K562 (cell line): ENCODE measurements at regions not wholly inside any gene's neighbourhood (a gene's known extent, or its start where the extent isn't known, plus 50 kb on each side); places are given as distances from the start of the nearest gene placed in this dataset.

Experiments used
- ATAC-seq: fragments of 200-7000 bp; cut with Tn5 transposase; 3 replicates; pipeline ENCODE4 v1.9.1; 2020; ENCODE audit warnings: moderate library complexity
- BruUV-seq: library from RNA; stranded (reverse); fragments of 400-500 nt; replicated peaks from 2 replicates; lab custom pipeline; 2021; lab: Mats Ljungman, UMichigan
- CTCF ChIA-PET: fragments of 300-600 bp; formaldehyde crosslinking; extraction: SDS; loops from one replicate; lab custom pipeline; 2021; ENCODE audit warnings: low intra/inter-chr PET ratio; lab: Yijun Ruan, JAX
- POLR2A ChIA-PET: fragments of 300-600, 350-650 bp; sonication (Branson Sonifier 250); formaldehyde crosslinking; extraction: SDS; loops from one replicate; lab custom pipeline; 2021; ENCODE audit warnings: antibody characterized with exemption, inconsistent platforms; lab: Yijun Ruan, JAX
- DNase-seq, 4 experiments: peaks; one replicate each; pipeline versions ENCODE4 v3.0.0 to v3.0.0-alpha.2; 2011 to 2018; ENCODE audit warnings: low spot score in 3 of 4, mixed read lengths in 3 of 4; ENCODE audit errors: extremely low read depth in 1 of 4
- FAIRE-seq: peaks from 2 replicates; lab custom pipeline; 2011; peaks lifted over from hg19 to GRCh38; lab: Jason Lieb, UNC
- H2AFZ ChIP-seq: 2 replicates; pipeline ENCODE4 v1.6.0; 2011; ENCODE audit warnings: low read depth, low read length, control low read depth, inconsistent platforms
- H3K27ac ChIP-seq: fragments of 200-600 bp; 3 replicates; pipeline ENCODE4 v1.8.0; 2011; ENCODE audit warnings: low read depth, mild to moderate bottlenecking, control low read depth, inconsistent platforms, low read length, moderate library complexity, mixed read lengths; ENCODE audit errors: extremely low read depth
- H3K27me3 ChIP-seq, 2 experiments: fragments of 300-600 bp in 1 of 2; 2 replicates in 1 of 2; 3 replicates in 1 of 2; pipeline versions ENCODE4 v1.6.0 to v1.8.0; 2011; ENCODE audit warnings: inconsistent platforms in 2 of 2, low read length in 2 of 2, mild to moderate bottlenecking in 1 of 2, mixed read lengths in 1 of 2, moderate library complexity in 1 of 2; ENCODE audit not compliant: control insufficient read depth in 2 of 2, insufficient read depth in 2 of 2
- H3K36me3 ChIP-seq: fragments of 300-600 bp; 3 replicates; pipeline ENCODE4 v1.8.0; 2011; ENCODE audit warnings: mild to moderate bottlenecking, low read length, inconsistent platforms; ENCODE audit not compliant: control insufficient read depth, insufficient read depth
- H3K4me1 ChIP-seq, 2 experiments: fragments of 200-600 bp in 1 of 2; replicated peaks in 1 of 2; 2 replicates in 1 of 2; 3 replicates in 1 of 2; pipeline versions ENCODE4 v1.5.1 to v1.8.0; 2011; ENCODE audit warnings: inconsistent platforms in 2 of 2, low read length in 2 of 2, mild to moderate bottlenecking in 1 of 2, mixed read lengths in 1 of 2, moderate library complexity in 1 of 2; ENCODE audit not compliant: control insufficient read depth in 2 of 2, insufficient read depth in 2 of 2
- H3K4me2 ChIP-seq: 2 replicates; pipeline ENCODE4 v1.6.1; 2011; ENCODE audit warnings: low read length, control low read depth, inconsistent platforms, mixed read lengths; ENCODE audit not compliant: insufficient read depth
- H3K4me3 ChIP-seq: fragments of 200-600 bp; sonication (generic), shearing (Covaris generic); 2 replicates; pipeline ENCODE4 v1.5.1; 2016; ENCODE audit warnings: control low read depth, inconsistent platforms
- H3K79me2 ChIP-seq: fragments of 200-600 bp; 3 replicates; pipeline ENCODE4 v1.8.0; 2011; ENCODE audit warnings: low read length, inconsistent platforms; ENCODE audit not compliant: control insufficient read depth, insufficient read depth
- H3K9ac ChIP-seq, 2 experiments: 2 replicates each; pipeline versions ENCODE4 v1.6.0 to v1.6.1; 2011; ENCODE audit warnings: low read depth in 2 of 2, low read length in 2 of 2, control low read depth in 1 of 2, inconsistent platforms in 1 of 2, mild to moderate bottlenecking in 1 of 2, mixed read lengths in 1 of 2; ENCODE audit not compliant: insufficient read depth in 1 of 2
- H3K9me1 ChIP-seq: one replicate; pipeline ENCODE4 v1.6.0; 2011; ENCODE audit warnings: inconsistent platforms, mild to moderate bottlenecking, low read length, moderate library complexity; ENCODE audit not compliant: control insufficient read depth, insufficient read depth
- H3K9me3 ChIP-seq: replicated peaks from 2 replicates; pipeline ENCODE4 v1.5.1; 2011; ENCODE audit warnings: low read depth, low read length, inconsistent platforms; ENCODE audit not compliant: control insufficient read depth, insufficient read depth
- H4K20me1 ChIP-seq: replicated peaks from 2 replicates; pipeline ENCODE4 v1.6.1; 2011; ENCODE audit warnings: low read length, inconsistent platforms, mixed read lengths; ENCODE audit not compliant: control insufficient read depth, insufficient read depth
- CTBP1 ChIP-seq: fragments of 450-650 bp; IDR thresholded peaks from 2 replicates; pipeline ENCODE4 v1.6.1; 2016; ENCODE audit warnings: borderline replicate concordance
- E2F1 ChIP-seq: sonication (generic); formaldehyde crosslinking; IDR thresholded peaks from 2 replicates; pipeline ENCODE4 v1.8.1; 2023; ENCODE audit warnings: mild to moderate bottlenecking, missing genetic modification reagents, moderate library complexity
- HNRNPUL1 ChIP-seq: fragments of 200-400 bp; formaldehyde crosslinking; IDR thresholded peaks from 2 replicates; pipeline ENCODE4 v1.6.1; 2017; ENCODE audit warnings: low read length
- KLF16 ChIP-seq: IDR thresholded peaks from 2 replicates; pipeline ENCODE4 v1.6.1; 2016; ENCODE audit warnings: antibody characterized with exemption
- LEF1 ChIP-seq: fragments of 450-650 bp; IDR thresholded peaks from 2 replicates; pipeline ENCODE4 v1.6.1; 2016; ENCODE audit warnings: mild to moderate bottlenecking
- MXD1 ChIP-seq: fragments of 250-450 bp; sonication (Bioruptor Pico); IDR thresholded peaks from 2 replicates; pipeline ENCODE4 v1.8.0; 2021; ENCODE audit warnings: borderline replicate concordance, mild to moderate bottlenecking, moderate library complexity; ENCODE audit not compliant: poor library complexity, severe bottlenecking
- MYNN ChIP-seq, 2 experiments: sonication (generic); formaldehyde crosslinking in 1 of 2; IDR thresholded peaks; 2 replicates each; pipeline versions ENCODE4 v1.5.0 to v1.6.1; 2016 to 2020; ENCODE audit warnings: antibody characterized with exemption in 1 of 2, missing genetic modification reagents in 1 of 2
- NELFE ChIP-seq: IDR thresholded peaks from 2 replicates; pipeline ENCODE4 v1.6.1; 2011; ENCODE audit warnings: mild to moderate bottlenecking; ENCODE audit not compliant: insufficient read depth, insufficient read length
- NR3C1 ChIP-seq: sonication (generic); formaldehyde crosslinking; IDR thresholded peaks from 2 replicates; pipeline ENCODE4 v1.8.1; 2022; ENCODE audit warnings: missing genetic modification reagents
- PPARD ChIP-seq: fragments of 250-450 bp; sonication (Bioruptor Pico); IDR thresholded peaks from 2 replicates; pipeline ENCODE4 v1.8.0; 2022; ENCODE audit warnings: inconsistent platforms, mild to moderate bottlenecking, moderate library complexity
- RBFOX2 ChIP-seq: fragments of 200-400 bp; formaldehyde crosslinking; IDR thresholded peaks from 2 replicates; pipeline ENCODE4 v1.6.1; 2017; ENCODE audit warnings: low read depth, mild to moderate bottlenecking, low read length, moderate library complexity
- ZNF224 ChIP-seq: sonication (generic); formaldehyde crosslinking; IDR thresholded peaks from 2 replicates; pipeline ENCODE4 v1.8.0; 2022; ENCODE audit warnings: mild to moderate bottlenecking, missing genetic modification reagents
- ZNF79 ChIP-seq: fragments of 250-450 bp; sonication (Bioruptor Pico); IDR thresholded peaks from 2 replicates; pipeline ENCODE4 v1.4.0; 2020; ENCODE audit warnings: low read depth, mild to moderate bottlenecking, moderate library complexity
- ZNF830 ChIP-seq: fragments of 250-450 bp; sonication (Bioruptor Pico); IDR thresholded peaks from 2 replicates; pipeline ENCODE4 v1.5.0; 2021; ENCODE audit warnings: mild to moderate bottlenecking
- WGBS: fragments of 100-300 bp; shearing (Covaris generic); methylation state at CpG from one replicate; pipeline ENCODE4 v1.1.6; 2016; ENCODE audit warnings: low coverage, mixed read lengths; ENCODE audit not compliant: insufficient coverage; ENCODE audit errors: missing lambda C conversion rate; 5-methylcytosine and 5-hydroxymethylcytosine counted together
- in situ Hi-C: fragments of 300-500 bp; cut with MboI; formaldehyde crosslinking; loops from 4 replicates; pipeline ENCODE4 v1.15.0; 2018; ENCODE audit warnings: inconsistent platforms, mixed read lengths
- intact Hi-C: fragments of 100-400 bp; cut with micrococcal nuclease; formaldehyde crosslinking; loops from 2 replicates; pipeline ENCODE4 v1.14.2; 2022

GRCh38 chr16:77491091-77491490, 56.3 kb upstream of the ADAMTS18 start:
- no peak for FAIRE-seq
- ChIA-PET POLR2A (no interaction called here), CTCF (no interaction called here)
- intact Hi-C loops = no loop called here
- Histone ChIP-seq H3K9ac (no peak overlapping the region), H3K27ac (no peak overlapping the region), H4K20me1 (no peaks in the 10 kb centered on the region), H2AFZ (no peak overlapping the region), H3K9me3 (no peaks in the 10 kb centered on the region), H3K27me3 (no peaks in the 10 kb centered on the region), H3K4me2 (no peak overlapping the region), H3K4me3 (no peak overlapping the region), H3K36me3 (no peaks in the 10 kb centered on the region), H3K4me1 (no peaks in the 10 kb centered on the region), H3K9me1 (no peaks in the 10 kb centered on the region), H3K79me2 (no peaks in the 10 kb centered on the region)
- no peak for ATAC-seq
- TF ChIP-seq ZNF830 (CRISPR knock-in tag) = no peak
- no peak for TF ChIP-seq NELFE
- TF ChIP-seq LEF1 = no peak
- TF ChIP-seq MXD1 (CRISPR knock-in tag) = no peak
- no peak for TF ChIP-seq CTBP1
- no peak for DNase-seq
- BruUV-seq = no TSS peak
- 2% methylated on average over 5 of the region's 5 CpGs for WGBS
- in situ Hi-C loops = no loop called here

GRCh38 chr16:77496934-77497333, 62.1 kb upstream of the ADAMTS18 start:
- ChIA-PET POLR2A (no interaction called here), CTCF (no interaction called here)
- Histone ChIP-seq H2AFZ (no peak overlapping the region), H3K9me1 (no peaks in the 10 kb centered on the region), H4K20me1 (no peaks in the 10 kb centered on the region), H3K4me2 (no peak overlapping the region), H3K9ac (no peak overlapping the region), H3K4me3 (no peak overlapping the region), H3K4me1 (no peaks in the 10 kb centered on the region), H3K27ac (no peak overlapping the region), H3K79me2 (no peaks in the 10 kb centered on the region), H3K36me3 (no peaks in the 10 kb centered on the region), H3K27me3 (no peaks in the 10 kb centered on the region), H3K9me3 (no peaks in the 10 kb centered on the region)
- in situ Hi-C loops (no loop called here), intact Hi-C loops (no loop called here)
- BruUV-seq = no TSS peak
- no peak for TF ChIP-seq NR3C1 (CRISPR knock-in tag)
- TF ChIP-seq ZNF79 = no peak
- no peak for TF ChIP-seq KLF16
- no peak for TF ChIP-seq RBFOX2
- TF ChIP-seq MYNN (IDR thresholded peaks at IDR 0.05) = no peak
- TF ChIP-seq MYNN (CRISPR knock-in tag; IDR thresholded peaks at IDR 0.05) = no peak
- TF ChIP-seq E2F1 (CRISPR knock-in tag) = no peak
- no peak for TF ChIP-seq PPARD (CRISPR knock-in tag)
- no peak for TF ChIP-seq ZNF224
- no peak for TF ChIP-seq HNRNPUL1
- 0% methylated on average over 2 of the region's 2 CpGs for WGBS
- no peak for ATAC-seq
- FAIRE-seq = no peak
- no peak for DNase-seq
